Kidney (tissue), 13 donors: ENCODE measurements at regions not wholly inside any gene's neighbourhood (a gene's known extent, or its start where the extent isn't known, plus 50 kb on each side); places are given as distances from the start of the nearest gene placed in this dataset.

Experiments used
- DNase-seq, 5 donors: peaks; one replicate each; pipeline ENCODE4 v3.0.0-alpha.2; 2013 to 2020
- FAIRE-seq: peaks from 2 replicates; lab custom pipeline; 2012; peaks lifted over from hg19 to GRCh38; lab: Jason Lieb, UNC
- H3K27ac ChIP-seq, 2 donors: one replicate each; pipeline ENCODE4 v1.7.0; 2013; ENCODE audit warnings: low read depth in 2 of 2, low read length in 2 of 2, inconsistent platforms in 1 of 2
- H3K27me3 ChIP-seq: one replicate; pipeline ENCODE4 v1.7.1; 2013; ENCODE audit warnings: low read length, inconsistent platforms; ENCODE audit not compliant: control insufficient read depth, insufficient read depth
- H3K36me3 ChIP-seq, 3 donors: one replicate each; pipeline versions ENCODE4 v1.7.0 to v1.7.1; 2013; ENCODE audit warnings: low read length in 3 of 3, control low read depth in 1 of 3, inconsistent platforms in 1 of 3; ENCODE audit not compliant: insufficient read depth in 3 of 3, control insufficient read depth in 2 of 3
- H3K4me1 ChIP-seq, 3 donors: one replicate each; pipeline versions ENCODE4 v1.7.0 to v1.7.1; 2013; ENCODE audit warnings: low read length in 3 of 3, inconsistent platforms in 1 of 3, low read depth in 1 of 3; ENCODE audit not compliant: control insufficient read depth in 2 of 3, insufficient read depth in 2 of 3
- H3K4me3 ChIP-seq, 3 donors: one replicate each; pipeline versions ENCODE4 v1.7.0 to v1.8.1; 2013; ENCODE audit warnings: low read length in 3 of 3, control low read depth in 1 of 3, inconsistent platforms in 1 of 3
- H3K9ac ChIP-seq, 3 donors: one replicate each; pipeline versions ENCODE4 v1.7.0 to v1.7.1; 2013; ENCODE audit warnings: low read length in 3 of 3, control low read depth in 1 of 3, inconsistent platforms in 1 of 3
- H3K9me3 ChIP-seq, 3 donors: one replicate each; pipeline versions ENCODE4 v1.7.0 to v1.7.1; 2013; ENCODE audit warnings: low read length in 3 of 3, control low read depth in 1 of 3, inconsistent platforms in 1 of 3; ENCODE audit not compliant: control insufficient read depth in 2 of 3, insufficient read depth in 1 of 3
- intact Hi-C: fragments of 100-400 bp; cut with DNase I; formaldehyde crosslinking; loops from one replicate; pipeline ENCODE4 v1.11.1; 2022
- TF ChIP-seq, protein P1 (sequence below): IDR thresholded peaks from 3 replicates; pipeline ENCODE4 v1.5.1; 2012; ENCODE audit warnings: mild to moderate bottlenecking, moderate library complexity, borderline replicate concordance; ENCODE audit not compliant: insufficient read depth; ENCODE audit errors: extremely low read depth
- donor health status: control.
- donor health status: control.
- donor health status: control.
- donor health status: control.
- donor health status: control.
- donor health status: DM: yes; HTN: yes; CAD: no.
- donor health status: Normal renal cell carcinoma (clear cell type).

- Histone ChIP-seq H3K36me3 (no peaks in the 10 kb centered on the region), H3K27me3 (no peaks in the 10 kb centered on the region), H3K4me1 (no peaks in the 10 kb centered on the region), H3K9me3 (no peaks in the 10 kb centered on the region), H3K9ac (no peak overlapping the region), H3K4me3 (no peak overlapping the region), H3K27ac (no peak overlapping the region)
- intact Hi-C loops: no loop called here
- DNase-seq (no peak), FAIRE-seq (no peak)
- TF ChIP-seq, protein P1, sequence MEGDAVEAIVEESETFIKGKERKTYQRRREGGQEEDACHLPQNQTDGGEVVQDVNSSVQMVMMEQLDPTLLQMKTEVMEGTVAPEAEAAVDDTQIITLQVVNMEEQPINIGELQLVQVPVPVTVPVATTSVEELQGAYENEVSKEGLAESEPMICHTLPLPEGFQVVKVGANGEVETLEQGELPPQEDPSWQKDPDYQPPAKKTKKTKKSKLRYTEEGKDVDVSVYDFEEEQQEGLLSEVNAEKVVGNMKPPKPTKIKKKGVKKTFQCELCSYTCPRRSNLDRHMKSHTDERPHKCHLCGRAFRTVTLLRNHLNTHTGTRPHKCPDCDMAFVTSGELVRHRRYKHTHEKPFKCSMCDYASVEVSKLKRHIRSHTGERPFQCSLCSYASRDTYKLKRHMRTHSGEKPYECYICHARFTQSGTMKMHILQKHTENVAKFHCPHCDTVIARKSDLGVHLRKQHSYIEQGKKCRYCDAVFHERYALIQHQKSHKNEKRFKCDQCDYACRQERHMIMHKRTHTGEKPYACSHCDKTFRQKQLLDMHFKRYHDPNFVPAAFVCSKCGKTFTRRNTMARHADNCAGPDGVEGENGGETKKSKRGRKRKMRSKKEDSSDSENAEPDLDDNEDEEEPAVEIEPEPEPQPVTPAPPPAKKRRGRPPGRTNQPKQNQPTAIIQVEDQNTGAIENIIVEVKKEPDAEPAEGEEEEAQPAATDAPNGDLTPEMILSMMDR: no peak
These were observed 365.7 kb downstream of the SPATA31D1 start for GRCh38 chr9:82354279-82354659.

GRCh38 chr9:82356131-82356530 is 367.6 kb downstream of the SPATA31D1 start:
- FAIRE-seq (no peak), DNase-seq (no peak)
- H3K27ac ChIP-seq: no peak overlapping the region
- H3K27me3 ChIP-seq: no peaks in the 10 kb centered on the region
- H3K4me1 ChIP-seq: no peaks in the 10 kb centered on the region
- H3K9me3 ChIP-seq: no peaks in the 10 kb centered on the region
- intact Hi-C loops: no loop called here
- TF ChIP-seq, protein P1: no peak
- H3K36me3 ChIP-seq: no peaks in the 10 kb centered on the region
- H3K9ac ChIP-seq: no peak overlapping the region
- no peak overlapping the region for H3K4me3 ChIP-seq

DNA sequence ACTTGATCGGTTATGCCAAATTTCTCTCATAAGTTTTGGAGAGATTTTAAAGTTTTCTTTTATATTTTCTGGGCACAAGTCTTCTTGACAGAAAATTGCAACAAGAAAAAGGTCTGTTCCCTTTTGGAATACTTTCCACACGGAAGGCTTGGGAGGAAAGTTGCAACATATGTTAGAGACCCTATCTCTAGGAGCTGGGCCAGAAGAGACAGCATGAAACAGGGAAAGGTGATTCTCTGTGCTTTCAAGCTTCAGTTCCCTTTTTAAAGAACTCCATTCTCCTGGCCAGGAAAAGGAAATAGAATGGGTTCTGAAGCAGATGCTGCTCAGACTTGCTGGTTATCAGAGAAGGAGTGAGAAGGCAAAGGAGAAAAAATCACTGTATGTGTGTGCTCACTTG is 368.3 kb downstream of the SPATA31D1 start:
- DNase-seq: no peak
- Histone ChIP-seq H3K4me3 (no peak overlapping the region), H3K27ac (no peak overlapping the region), H3K9me3 (no peaks in the 10 kb centered on the region), H3K27me3 (no peaks in the 10 kb centered on the region), H3K36me3 (no peaks in the 10 kb centered on the region), H3K9ac (no peak overlapping the region), H3K4me1 (no peaks in the 10 kb centered on the region)
- TF ChIP-seq, protein P1: no peak
- FAIRE-seq: no peak
- intact Hi-C loops: no loop called here

GRCh38 chr9:82363198-82363597 is 374.6 kb downstream of the SPATA31D1 start:
- Histone ChIP-seq H3K36me3 (no peaks in the 10 kb centered on the region), H3K4me1 (peaks cover 0 to 4% (median 0%) of the 10 kb centered on the region in 3 donors), H3K27me3 (no peaks in the 10 kb centered on the region), H3K9ac (no peak overlapping the region), H3K9me3 (no peaks in the 10 kb centered on the region), H3K27ac (no peak overlapping the region), H3K4me3 (no peak overlapping the region)
- no peak for FAIRE-seq
- DNase-seq: no peak
- TF ChIP-seq, protein P1: no peak
- intact Hi-C loops: no loop called here
